Medulla oblongata (tissue), 1 donor: ENCODE measurements at regions not wholly inside any gene's neighbourhood (a gene's known extent, or its start where the extent isn't known, plus 50 kb on each side); places are given as distances from the start of the nearest gene placed in this dataset.
A peak's percentile ranks its signal among the peaks of the same experiment; 100 is the strongest.
"Not testable (repeated sequence)": the region's sequence is repeated elsewhere in the genome, so short reads cannot be mapped to it uniquely, and the experiment has no call there.

Experiments used
- DNase-seq: peaks from one replicate; pipeline ENCODE4 v3.0.0-alpha.2; 2015; ENCODE audit errors: extremely low spot score

DNA sequence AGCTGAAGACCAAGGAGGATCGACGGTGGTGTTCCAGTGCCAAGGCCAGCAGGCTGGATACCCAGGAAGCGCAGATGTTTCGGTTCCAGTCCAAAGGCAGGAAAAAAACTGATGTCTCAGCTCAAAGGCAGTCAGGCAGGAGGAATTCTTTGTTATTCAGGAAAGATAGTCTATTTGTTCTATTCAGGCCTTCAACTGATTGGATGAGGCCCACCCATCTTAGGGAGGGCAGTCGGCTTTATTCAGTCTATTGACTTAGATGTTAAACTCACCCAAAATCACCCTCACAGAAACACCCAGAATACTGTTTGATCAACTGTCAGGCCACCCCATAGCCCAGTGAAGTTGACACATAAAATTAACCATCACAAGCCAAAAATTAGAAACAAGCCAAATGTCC is 63.9 kb upstream of the SMURF2 start:
- not testable (repeated sequence) for DNase-seq

GRCh38 chr17:64724246-64724645 is 62.1 kb upstream of the SMURF2 start:
- not testable (repeated sequence) for DNase-seq

DNA sequence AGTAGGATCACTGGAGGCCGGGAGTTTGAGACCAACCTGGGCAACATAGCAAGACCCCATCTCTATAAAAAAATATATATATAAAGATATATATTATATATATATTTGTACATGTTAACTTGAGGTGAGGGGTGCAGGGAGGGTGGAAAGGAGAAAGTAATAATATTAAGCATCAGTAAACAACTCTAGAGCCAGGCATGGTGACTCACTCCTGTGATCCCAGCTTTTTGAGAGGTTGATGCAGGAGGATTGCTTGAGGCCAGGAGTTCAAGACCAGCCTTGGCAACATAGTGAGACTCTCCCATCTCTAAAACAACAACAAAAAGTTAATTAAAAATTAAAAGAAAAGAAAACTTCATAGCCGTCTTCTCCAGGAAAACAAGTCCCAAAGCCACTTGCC is 61.7 kb upstream of the SMURF2 start:
- no peak for DNase-seq

DNA sequence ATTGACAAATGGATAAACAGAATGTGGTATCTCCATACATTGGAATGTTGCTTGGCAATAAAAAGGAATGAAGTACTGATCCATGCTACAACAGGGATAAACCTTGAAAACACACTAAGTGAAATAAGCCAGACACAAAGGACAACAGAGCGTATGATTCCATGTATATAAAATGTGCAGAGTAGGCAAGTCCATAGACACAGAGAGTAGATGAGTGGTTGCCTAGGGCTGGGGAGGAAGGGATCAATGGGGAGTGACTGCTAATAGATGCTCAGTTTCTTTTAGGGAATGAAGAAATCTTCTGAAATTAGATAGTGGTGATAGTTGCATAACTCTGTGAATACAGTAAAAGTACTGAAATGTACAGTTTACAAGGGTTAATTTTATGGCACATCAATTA is 59.4 kb upstream of the SMURF2 start:
- not testable (repeated sequence) for DNase-seq

GRCh38 chr17:64720253-64720652 is 58.1 kb upstream of the SMURF2 start:
- peak; percentile 52 for DNase-seq

DNA sequence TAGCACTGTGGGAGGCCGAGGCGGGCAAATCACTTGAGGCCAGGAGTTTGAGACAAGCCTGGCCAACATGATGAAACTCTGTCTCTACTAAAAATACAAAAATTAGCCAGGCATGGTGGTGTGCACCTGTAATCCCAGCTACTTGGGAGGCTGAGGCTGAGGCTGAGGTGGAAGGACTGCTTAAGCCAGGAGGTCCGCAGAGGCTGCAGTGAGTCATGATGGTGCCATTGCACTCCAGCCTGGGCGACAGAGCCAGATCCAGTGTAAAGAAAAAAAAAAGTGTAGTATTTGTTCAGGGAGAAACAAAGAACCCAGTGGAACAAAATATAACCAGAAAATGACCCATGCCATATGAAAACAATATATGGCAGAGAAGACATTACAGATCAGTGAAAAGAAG is 57.4 kb upstream of the SMURF2 start:
- DNase-seq, result not testable (repeated sequence)

- not testable (repeated sequence) for DNase-seq
Measured at GRCh38 chr17:64718816-64719215, 56.7 kb upstream of the SMURF2 start.

GRCh38 chr17:64718058-64718457 is 56.0 kb upstream of the SMURF2 start:
- DNase-seq, result no peak

DNA sequence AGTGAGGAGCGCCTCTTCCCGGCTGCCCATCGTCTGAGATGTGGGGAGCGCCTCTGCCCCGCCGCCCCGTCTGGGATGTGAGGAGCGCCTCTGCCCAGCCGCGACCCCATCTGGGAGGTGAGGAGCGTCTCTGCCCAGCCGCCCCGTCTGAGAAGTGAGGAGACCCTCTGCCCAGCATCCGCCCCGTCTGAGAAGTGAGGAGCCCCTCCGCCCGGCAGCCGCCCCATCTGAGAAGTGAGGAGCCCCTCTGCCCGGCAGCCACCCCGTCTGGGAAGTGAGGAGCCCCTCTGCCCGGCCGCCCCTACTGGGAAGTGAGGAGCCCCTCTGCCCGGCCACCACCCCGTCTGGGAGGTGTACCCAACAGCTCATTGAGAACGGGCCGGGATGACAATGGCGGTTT is 54.4 kb upstream of the SMURF2 start:
- not testable (repeated sequence) for DNase-seq

DNA sequence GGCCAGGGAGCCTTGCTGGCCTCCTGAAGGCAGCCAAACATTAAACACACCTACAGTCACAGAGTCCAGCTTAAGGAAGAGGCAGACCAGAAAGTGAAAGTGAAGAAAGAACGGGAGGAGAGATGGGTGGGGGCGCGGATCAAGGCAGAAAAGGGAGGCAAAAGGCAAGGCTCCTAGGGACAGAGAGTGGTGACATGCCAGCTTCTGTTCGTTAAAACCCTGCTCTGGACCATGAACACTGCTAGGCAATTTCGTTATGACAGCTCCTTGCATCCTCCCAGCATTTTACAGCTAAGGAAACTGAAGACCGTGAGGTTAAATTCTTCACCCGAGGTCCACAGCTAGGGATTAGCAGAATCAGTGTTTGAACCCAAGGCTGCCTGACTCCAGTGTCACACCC is 51.7 kb upstream of the SMURF2 start:
- not testable (repeated sequence) for DNase-seq

GRCh38 chr17:64712557-64713351 is 50.6 kb upstream of the SMURF2 start:
- DNase-seq, result not testable (repeated sequence)
